HepG2 (cell line): ENCODE measurements at regions not wholly inside any gene's neighbourhood (a gene's known extent, or its start where the extent isn't known, plus 50 kb on each side); places are given as distances from the start of the nearest gene placed in this dataset.

Experiments used
- ATAC-seq: fragments of 200-7000 bp; cut with Tn5 transposase; 3 replicates; pipeline ENCODE4 v1.9.1; 2020; ENCODE audit warnings: mild to moderate bottlenecking, moderate library complexity
- BruUV-seq: library from RNA; stranded (reverse); fragments of 400-500 nt; replicated peaks from 2 replicates; lab custom pipeline; 2021; lab: Mats Ljungman, UMichigan
- CTCF ChIA-PET: fragments of 300-600 bp; formaldehyde crosslinking; extraction: SDS; loops from one replicate; lab custom pipeline; 2021; ENCODE audit warnings: low total read pairs, inconsistent platforms, low intra/inter-chr PET ratio; lab: Yijun Ruan, JAX
- POLR2A ChIA-PET: fragments of 350-600 bp; sonication (Branson Sonifier 250); formaldehyde crosslinking; loops from one replicate; lab custom pipeline; 2020; ENCODE audit warnings: antibody characterized with exemption, inconsistent platforms; lab: Yijun Ruan, JAX
- DNase-seq: peaks from one replicate; pipeline ENCODE4 v3.0.0-alpha.2; 2015; ENCODE audit warnings: low spot score
- FAIRE-seq: peaks from 3 replicates; lab custom pipeline; 2011; peaks lifted over from hg19 to GRCh38; lab: Jason Lieb, UNC
- H2AFZ ChIP-seq: one replicate; pipeline ENCODE4 v1.6.1; 2011; ENCODE audit warnings: low read length, inconsistent platforms
- H3K27ac ChIP-seq: fragments of 300-600 bp; 3 replicates; pipeline ENCODE4 v1.8.0; 2011; ENCODE audit warnings: mixed run types, mild to moderate bottlenecking, mixed read lengths, low read length, inconsistent platforms; ENCODE audit not compliant: insufficient read depth; ENCODE audit errors: extremely low read length
- H3K27me3 ChIP-seq, 2 experiments: fragments of 200-600 bp in 1 of 2; 2 replicates in 1 of 2; 3 replicates in 1 of 2; pipeline versions ENCODE4 v1.6.0 to v1.8.0; 2011; ENCODE audit warnings: low read length in 2 of 2, mild to moderate bottlenecking in 2 of 2, moderate library complexity in 2 of 2, inconsistent platforms in 1 of 2; ENCODE audit not compliant: insufficient read depth in 2 of 2, control insufficient read depth in 1 of 2
- H3K36me3 ChIP-seq, 2 experiments: fragments of 200-600 bp in 1 of 2; replicated peaks in 1 of 2; 2 replicates in 1 of 2; 3 replicates in 1 of 2; pipeline versions ENCODE4 v1.5.1 to v1.8.0; 2011; ENCODE audit warnings: low read length in 2 of 2, inconsistent platforms in 1 of 2; ENCODE audit not compliant: insufficient read depth in 2 of 2, control insufficient read depth in 1 of 2
- H3K4me1 ChIP-seq: 2 replicates; pipeline ENCODE4 v1.5.1; 2012; ENCODE audit warnings: low read length, inconsistent platforms; ENCODE audit not compliant: insufficient read depth
- H3K4me2 ChIP-seq: 2 replicates; pipeline ENCODE4 v1.6.0; 2011; ENCODE audit warnings: low read depth, low read length, inconsistent platforms
- H3K4me3 ChIP-seq, 3 experiments: fragments of 200-600 bp in 1 of 3; sonication (generic), shearing (Covaris generic) in 1 of 3; replicated peaks in 1 of 3; 2 replicates each; pipeline ENCODE4 v1.5.1; 2011 to 2016; ENCODE audit warnings: low read length in 3 of 3, inconsistent platforms in 2 of 3, low read depth in 2 of 3, mild to moderate bottlenecking in 2 of 3, control low read depth in 1 of 3, mixed read lengths in 1 of 3; ENCODE audit not compliant: insufficient read depth in 1 of 3
- H3K79me2 ChIP-seq: one replicate; pipeline ENCODE4 v1.6.1; 2011; ENCODE audit warnings: low read length, inconsistent platforms; ENCODE audit not compliant: insufficient read depth
- H3K9ac ChIP-seq: 2 replicates; pipeline ENCODE4 v1.6.0; 2011; ENCODE audit warnings: mild to moderate bottlenecking, low read depth, low read length, inconsistent platforms; ENCODE audit not compliant: insufficient read depth
- H3K9me3 ChIP-seq: 2 replicates; pipeline ENCODE4 v1.5.1; 2012; ENCODE audit warnings: mild to moderate bottlenecking, low read length
- H4K20me1 ChIP-seq: 2 replicates; pipeline ENCODE4 v1.6.0; 2011; ENCODE audit warnings: inconsistent platforms, mild to moderate bottlenecking, low read length, moderate library complexity; ENCODE audit not compliant: insufficient read depth
- ATF7 ChIP-seq, 2 experiments: fragments of 450-650 bp in 1 of 2; sonication (generic) in 1 of 2; formaldehyde crosslinking in 1 of 2; IDR thresholded peaks; 2 replicates each; pipeline versions ENCODE4 v1.4.0 to v1.6.1; 2016 to 2020; ENCODE audit warnings: antibody characterized with exemption in 1 of 2, mild to moderate bottlenecking in 1 of 2, missing genetic modification reagents in 1 of 2
- ZNF772 ChIP-seq: sonication (generic); formaldehyde crosslinking; IDR thresholded peaks from 2 replicates; pipeline ENCODE4 v1.5.0; 2020; ENCODE audit warnings: mild to moderate bottlenecking, missing genetic modification reagents
- WGBS: methylation state at CpG from one replicate; pipeline ENCODE4 v1.1.6; 2017; ENCODE audit warnings: low lambda C conversion rate; 5-methylcytosine and 5-hydroxymethylcytosine counted together
- in situ Hi-C: cut with HindIII; loops from 2 replicates; pipeline ENCODE4 v1.10.0; 2017; ENCODE audit warnings: low pct_unique_long_range_greater_than_20kb; ENCODE audit not compliant: extremely low pct_ligation_motif_present
- intact Hi-C: fragments of 100-400 bp; cut with micrococcal nuclease; formaldehyde crosslinking; loops from one replicate; pipeline ENCODE4 v1.10.0; 2022; ENCODE audit not compliant: unreplicated experiment
- TF ChIP-seq, protein P1 (sequence below), 2 experiments: fragments of 450-650 bp in 1 of 2; sonication (generic) in 1 of 2; formaldehyde crosslinking in 1 of 2; IDR thresholded peaks; 2 replicates each; pipeline versions ENCODE4 v1.6.1 to v1.8.0; 2016 to 2022; ENCODE audit warnings: antibody characterized with exemption in 1 of 2, mild to moderate bottlenecking in 1 of 2, missing genetic modification reagents in 1 of 2

DNA sequence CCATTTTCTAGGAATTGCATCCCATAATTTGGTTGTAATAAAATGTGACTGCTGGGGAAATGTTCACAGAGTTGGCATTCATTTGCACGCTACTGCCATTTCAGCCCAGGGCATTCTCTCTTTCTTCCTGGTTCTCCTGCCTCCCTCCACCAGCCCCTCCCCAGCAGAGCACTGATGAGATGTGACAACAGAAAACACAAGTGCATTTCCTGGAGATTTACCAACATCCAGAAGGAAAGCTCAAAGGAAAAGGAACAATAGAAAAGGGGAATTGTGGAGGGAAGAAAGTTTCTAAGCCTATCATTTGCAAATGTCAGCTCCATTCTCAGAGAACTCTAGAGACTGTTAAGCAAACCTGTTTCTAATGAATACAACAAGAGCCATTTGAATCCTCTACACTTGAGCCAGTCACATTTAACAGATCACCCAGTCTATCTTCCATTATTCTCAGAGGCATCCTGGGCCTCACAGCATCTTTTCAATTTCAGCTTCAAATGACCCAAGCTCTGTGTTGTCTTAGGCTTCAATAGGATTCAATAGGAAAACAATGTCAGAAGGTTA, 395.6 kb upstream of the PBX1 start (continued):
- TF ChIP-seq, protein P1, sequence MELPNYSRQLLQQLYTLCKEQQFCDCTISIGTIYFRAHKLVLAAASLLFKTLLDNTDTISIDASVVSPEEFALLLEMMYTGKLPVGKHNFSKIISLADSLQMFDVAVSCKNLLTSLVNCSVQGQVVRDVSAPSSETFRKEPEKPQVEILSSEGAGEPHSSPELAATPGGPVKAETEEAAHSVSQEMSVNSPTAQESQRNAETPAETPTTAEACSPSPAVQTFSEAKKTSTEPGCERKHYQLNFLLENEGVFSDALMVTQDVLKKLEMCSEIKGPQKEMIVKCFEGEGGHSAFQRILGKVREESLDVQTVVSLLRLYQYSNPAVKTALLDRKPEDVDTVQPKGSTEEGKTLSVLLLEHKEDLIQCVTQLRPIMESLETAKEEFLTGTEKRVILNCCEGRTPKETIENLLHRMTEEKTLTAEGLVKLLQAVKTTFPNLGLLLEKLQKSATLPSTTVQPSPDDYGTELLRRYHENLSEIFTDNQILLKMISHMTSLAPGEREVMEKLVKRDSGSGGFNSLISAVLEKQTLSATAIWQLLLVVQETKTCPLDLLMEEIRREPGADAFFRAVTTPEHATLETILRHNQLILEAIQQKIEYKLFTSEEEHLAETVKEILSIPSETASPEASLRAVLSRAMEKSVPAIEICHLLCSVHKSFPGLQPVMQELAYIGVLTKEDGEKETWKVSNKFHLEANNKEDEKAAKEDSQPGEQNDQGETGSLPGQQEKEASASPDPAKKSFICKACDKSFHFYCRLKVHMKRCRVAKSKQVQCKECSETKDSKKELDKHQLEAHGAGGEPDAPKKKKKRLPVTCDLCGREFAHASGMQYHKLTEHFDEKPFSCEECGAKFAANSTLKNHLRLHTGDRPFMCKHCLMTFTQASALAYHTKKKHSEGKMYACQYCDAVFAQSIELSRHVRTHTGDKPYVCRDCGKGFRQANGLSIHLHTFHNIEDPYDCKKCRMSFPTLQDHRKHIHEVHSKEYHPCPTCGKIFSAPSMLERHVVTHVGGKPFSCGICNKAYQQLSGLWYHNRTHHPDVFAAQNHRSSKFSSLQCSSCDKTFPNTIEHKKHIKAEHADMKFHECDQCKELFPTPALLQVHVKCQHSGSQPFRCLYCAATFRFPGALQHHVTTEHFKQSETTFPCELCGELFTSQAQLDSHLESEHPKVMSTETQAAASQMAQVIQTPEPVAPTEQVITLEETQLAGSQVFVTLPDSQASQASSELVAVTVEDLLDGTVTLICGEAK (IDR thresholded peaks at IDR 0.05) = no peak
- TF ChIP-seq, protein P1 (CRISPR knock-in tag; IDR thresholded peaks at IDR 0.05) = no peak

DNA sequence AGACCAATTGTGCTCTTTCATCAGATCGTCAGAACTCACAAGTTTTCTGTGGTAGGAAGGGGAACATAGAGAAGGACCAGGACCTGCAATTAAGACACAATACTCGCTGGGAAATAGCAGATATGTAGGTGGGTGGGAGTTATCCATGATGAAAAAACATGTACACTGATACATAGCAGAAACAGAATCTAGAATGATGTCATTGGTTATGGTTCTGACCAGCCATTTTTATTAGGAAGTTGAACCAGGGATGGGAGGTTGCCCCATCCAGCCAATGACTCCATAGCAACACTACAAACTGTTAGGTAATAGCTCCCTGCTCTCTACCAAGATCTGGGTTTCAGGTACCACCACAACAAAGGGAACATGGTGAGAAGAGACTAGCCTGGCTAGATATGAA, 393.5 kb upstream of the PBX1 start:
- in situ Hi-C loops (no loop called here), intact Hi-C loops (no loop called here)
- H3K79me2 ChIP-seq = no peaks in the 10 kb centered on the region
- no peak for ATAC-seq
- peaks cover 82% of the 10 kb centered on the region for H3K9me3 ChIP-seq
- no TSS peak for BruUV-seq
- no peak overlapping the region for H2AFZ ChIP-seq
- H3K4me1 ChIP-seq = no peaks in the 10 kb centered on the region
- H3K4me3 ChIP-seq = no peak overlapping the region
- no peak overlapping the region for H3K27ac ChIP-seq
- no peaks in the 10 kb centered on the region for H4K20me1 ChIP-seq
- H3K9ac ChIP-seq = no peak overlapping the region
- no peak for DNase-seq
- no peaks in the 10 kb centered on the region for H3K36me3 ChIP-seq
- peak; percentile 67 for TF ChIP-seq ATF7 (IDR thresholded peaks at IDR 0.05)
- no peak for TF ChIP-seq ATF7 (CRISPR knock-in tag; IDR thresholded peaks at IDR 0.05)
- TF ChIP-seq ZNF772 (CRISPR knock-in tag) = no peak
- 5% methylated on average over 2 of the region's 2 CpGs for WGBS
- POLR2A ChIA-PET = no interaction called here
- FAIRE-seq = no peak
- CTCF ChIA-PET = no interaction called here
- no peak overlapping the region for H3K4me2 ChIP-seq
- H3K27me3 ChIP-seq = no peaks in the 10 kb centered on the region
